ENCODE measurements at regions not wholly inside any gene's neighbourhood (a gene's known extent, or its start where the extent isn't known, plus 50 kb on each side); places are given as distances from the start of the nearest gene placed in this dataset.
"Not testable (repeated sequence)": the region's sequence is repeated elsewhere in the genome, so short reads cannot be mapped to it uniquely, and the experiment has no call there.

GRCh38 chr3:20810555-20810954 is 624.5 kb upstream of the SGO1 start:
- no peak for DNase-seq

GRCh38 chr3:20809356-20809755 is 623.4 kb upstream of the SGO1 start:
- DNase-seq, result no peak

- DNase-seq, result no peak
Observed at GRCh38 chr3:20808864-20809263, 622.9 kb upstream of the SGO1 start.

- no peak for DNase-seq
Observed at GRCh38 chr3:20798666-20799065, 612.7 kb upstream of the SGO1 start.

GRCh38 chr3:20787005-20787404 is 601.0 kb upstream of the SGO1 start:
- no peak for DNase-seq

- DNase-seq, result no peak
Observed at GRCh38 chr3:20776692-20777091, 590.7 kb upstream of the SGO1 start.

- DNase-seq, result no peak
Observed at GRCh38 chr3:20776286-20776685, 590.3 kb upstream of the SGO1 start.

- no peak for DNase-seq
Observed at GRCh38 chr3:20773320-20773984, 587.4 kb upstream of the SGO1 start.

- DNase-seq, result no peak
Observed at GRCh38 chr3:20772869-20773268, 586.9 kb upstream of the SGO1 start.

GRCh38 chr3:20769430-20769829 is 583.4 kb upstream of the SGO1 start:
- DNase-seq, result no peak

GRCh38 chr3:20760981-20761380 is 575.0 kb upstream of the SGO1 start:
- no peak for DNase-seq

- no peak for DNase-seq
Observed at GRCh38 chr3:20752416-20752815, 566.4 kb upstream of the SGO1 start.

GRCh38 chr3:20751296-20751695 is 565.3 kb upstream of the SGO1 start:
- no peak for DNase-seq

GRCh38 chr3:20747741-20748140 is 561.7 kb upstream of the SGO1 start:
- DNase-seq, result no peak

- DNase-seq, result no peak
Observed at GRCh38 chr3:20743553-20744321, 557.7 kb upstream of the SGO1 start.

- no peak for DNase-seq
Observed at GRCh38 chr3:20742903-20743552, 557.0 kb upstream of the SGO1 start.

- DNase-seq, result no peak
Observed at GRCh38 chr3:20741381-20741780, 555.4 kb upstream of the SGO1 start.

GRCh38 chr3:20739814-20740213 is 553.8 kb upstream of the SGO1 start:
- DNase-seq, result no peak

- DNase-seq, result no peak
Observed at GRCh38 chr3:20736287-20736852, 550.4 kb upstream of the SGO1 start.

- no peak for DNase-seq
Observed at GRCh38 chr3:20729185-20729584, 543.2 kb upstream of the SGO1 start.

GRCh38 chr3:20726786-20727185 is 540.8 kb upstream of the SGO1 start:
- DNase-seq, result no peak

- DNase-seq, result no peak
Observed at GRCh38 chr3:20724241-20724640, 538.2 kb upstream of the SGO1 start.

GRCh38 chr3:20716425-20716824 is 530.4 kb upstream of the SGO1 start:
- DNase-seq, result not testable (repeated sequence)

- no peak for DNase-seq
Observed at GRCh38 chr3:20701641-20702040, 515.6 kb upstream of the SGO1 start.
